NCI-H2196 treated with DMSO at 0.1 percent for 48 hours (cell line): ENCODE measurements at regions not wholly inside any gene's neighbourhood (a gene's known extent, or its start where the extent isn't known, plus 50 kb on each side); places are given as distances from the start of the nearest gene placed in this dataset.

Experiments
- DNase-seq: peaks from one replicate; lab custom pipeline; 2025; ENCODE audit not compliant: unreplicated experiment; lab: John Stamatoyannopoulos, UW

DNA sequence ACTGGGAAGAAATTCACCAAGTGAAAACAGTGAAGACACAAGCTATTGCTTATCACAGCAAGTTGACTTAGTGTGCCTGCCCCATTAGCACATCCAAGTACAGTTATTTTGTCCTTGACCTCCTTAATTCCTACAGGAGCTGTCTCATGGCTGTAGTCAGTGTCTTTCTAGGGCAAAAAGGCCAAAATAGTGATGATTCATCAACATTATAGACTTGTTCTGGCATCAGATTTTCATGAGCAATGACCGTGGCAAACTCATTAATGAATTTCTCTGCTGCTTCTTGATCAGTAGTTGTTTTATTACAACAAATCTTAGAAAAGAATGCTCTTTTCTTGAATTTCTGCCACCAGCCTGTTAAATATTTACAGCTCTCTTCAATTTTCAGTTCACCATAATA is 1169.3 kb upstream of the DDX18 start:
- no peak for DNase-seq

DNA sequence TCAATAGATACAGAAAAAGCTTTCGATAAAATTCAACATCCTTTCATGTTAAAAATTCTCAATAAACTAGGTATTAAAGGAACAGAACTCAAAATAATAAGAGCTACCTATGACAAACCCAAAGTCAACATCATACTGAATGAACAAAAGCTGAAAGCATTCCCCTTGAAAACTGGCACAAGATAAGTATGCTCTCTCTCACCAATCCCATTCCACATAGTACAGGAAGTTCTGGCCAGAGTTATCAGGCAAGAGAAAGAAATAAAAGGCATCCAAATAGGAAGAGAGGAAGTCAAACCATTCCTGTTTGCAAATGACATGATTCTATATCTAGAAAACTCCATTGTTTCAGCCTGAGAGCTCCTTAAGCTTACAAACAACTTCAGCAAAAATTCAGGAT is 1145.8 kb upstream of the DDX18 start:
- no peak for DNase-seq

DNA sequence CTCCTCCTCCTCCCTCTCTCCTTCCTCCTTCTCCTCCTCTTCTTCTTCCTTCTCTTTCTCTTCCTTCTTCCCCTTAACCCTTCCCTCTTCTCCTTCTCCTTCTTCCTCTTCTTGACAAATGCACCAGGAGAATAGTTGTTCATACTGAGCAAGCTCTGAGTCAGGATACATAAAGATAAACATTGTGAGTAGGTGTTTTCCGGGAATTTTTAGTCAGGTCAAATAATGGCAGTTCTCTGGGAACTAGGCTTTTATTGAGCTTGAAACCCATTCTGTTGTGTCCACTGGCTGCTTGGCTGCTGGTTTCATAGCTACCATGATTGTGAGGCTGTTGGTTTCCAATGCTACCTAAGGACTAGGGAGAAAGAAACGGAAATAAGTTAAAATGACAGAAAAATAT is 1144.7 kb upstream of the DDX18 start:
- DNase-seq = no peak

DNA sequence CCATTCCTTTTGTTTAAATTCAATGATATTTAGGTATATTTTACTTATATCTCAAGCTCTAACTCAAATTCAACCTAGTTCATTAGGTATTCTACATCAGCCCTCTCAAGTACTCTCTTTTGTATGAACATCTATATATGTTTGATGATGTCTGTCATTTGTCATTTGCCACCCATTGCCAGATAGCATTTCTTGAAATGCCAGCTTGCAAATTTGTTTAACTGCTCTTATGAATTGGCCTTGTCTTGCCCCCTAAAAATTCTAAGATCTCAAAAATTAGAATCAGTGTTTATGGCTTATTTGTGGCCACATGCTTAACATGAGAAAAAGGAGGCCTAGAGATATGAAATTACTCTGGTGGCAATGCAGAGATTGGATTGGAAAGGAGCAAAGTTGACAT is 1140.3 kb upstream of the DDX18 start:
- no peak for DNase-seq

DNA sequence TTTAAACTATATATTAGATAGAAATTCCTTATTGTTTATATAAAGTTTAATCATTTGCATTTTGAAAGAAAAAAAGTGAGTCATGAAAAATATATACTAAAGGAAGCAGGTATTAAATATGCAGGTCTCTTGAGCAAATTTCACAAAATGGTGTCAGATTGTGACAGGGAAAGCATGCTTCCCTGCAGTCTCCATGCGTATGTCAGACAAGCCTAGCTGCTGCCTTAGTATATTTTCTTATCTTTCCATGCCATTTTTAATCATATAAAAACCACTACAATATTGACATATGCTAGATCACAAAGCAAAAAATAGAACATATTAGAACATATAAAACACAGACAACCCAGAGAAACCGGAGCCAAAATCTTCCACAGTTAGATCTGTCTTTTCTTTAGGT is 1137.7 kb upstream of the DDX18 start:
- DNase-seq = no peak

DNA sequence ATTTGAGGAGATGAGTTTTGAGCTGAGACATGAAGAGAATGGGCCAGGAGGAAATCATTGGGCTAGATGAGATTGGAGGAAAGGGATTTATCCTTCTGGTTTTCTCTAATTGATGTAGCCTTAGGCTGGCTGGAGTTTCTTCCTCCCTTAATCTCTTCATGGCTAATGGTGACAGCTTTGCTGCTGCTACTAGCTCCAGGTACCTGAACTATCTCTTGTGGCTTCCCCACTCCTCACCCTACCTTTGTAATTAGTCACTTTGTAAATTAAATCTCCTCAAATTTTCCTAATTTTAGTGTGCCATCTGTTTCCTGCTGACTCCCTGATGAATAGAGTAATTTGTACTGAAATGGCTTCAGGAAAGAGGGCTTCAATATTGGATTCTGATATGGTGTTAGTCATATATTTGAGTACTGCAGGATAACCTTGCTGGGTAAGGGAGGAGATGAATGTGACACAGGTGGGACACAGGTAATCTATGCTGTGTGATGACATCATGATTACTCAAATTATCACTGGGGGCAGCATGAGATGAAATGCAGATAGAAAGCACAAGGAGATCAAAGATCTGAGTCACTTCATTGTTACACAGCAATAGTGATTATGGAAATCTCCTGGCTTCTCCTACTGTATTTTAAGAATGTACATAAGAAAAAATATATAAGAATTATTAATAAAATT is 1134.1 kb upstream of the DDX18 start:
- no peak for DNase-seq

DNA sequence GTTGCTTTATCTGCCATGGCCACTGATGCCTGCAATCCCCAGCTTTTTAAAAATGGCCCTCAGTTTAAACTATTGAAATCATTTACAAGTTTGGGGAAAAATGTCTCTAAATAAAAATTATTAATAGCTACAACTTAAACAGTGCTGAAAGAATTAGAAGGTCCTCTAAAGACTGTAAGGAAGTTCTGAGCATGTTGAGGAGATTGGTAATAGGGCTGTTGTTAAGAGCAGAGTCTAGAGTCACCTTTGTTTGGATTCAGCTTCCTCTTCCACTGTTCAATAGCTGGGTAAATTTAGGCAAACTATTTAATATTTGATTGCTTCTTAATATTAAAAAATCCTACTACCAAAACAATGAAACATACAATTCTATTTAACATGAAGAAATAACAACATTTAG is 1127.1 kb upstream of the DDX18 start:
- no peak for DNase-seq

DNA sequence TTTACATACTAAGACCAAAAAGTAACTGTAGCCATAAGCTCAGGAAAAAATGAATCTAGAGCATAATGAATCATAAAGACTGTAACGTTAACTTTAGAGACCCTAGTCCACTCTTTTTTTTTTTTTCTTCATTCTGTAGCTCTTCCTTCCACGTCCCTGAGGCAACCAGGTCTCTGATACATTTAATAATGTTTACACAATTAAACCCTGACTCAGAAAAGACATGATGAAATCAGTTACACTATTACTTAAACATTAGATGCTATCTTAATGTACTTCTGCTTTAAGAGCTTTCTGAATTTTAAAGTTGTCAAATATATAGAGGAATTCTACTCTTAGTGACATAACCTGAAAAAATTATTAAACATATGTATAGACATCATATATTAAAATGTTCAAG is 1121.5 kb upstream of the DDX18 start:
- no peak for DNase-seq

DNA sequence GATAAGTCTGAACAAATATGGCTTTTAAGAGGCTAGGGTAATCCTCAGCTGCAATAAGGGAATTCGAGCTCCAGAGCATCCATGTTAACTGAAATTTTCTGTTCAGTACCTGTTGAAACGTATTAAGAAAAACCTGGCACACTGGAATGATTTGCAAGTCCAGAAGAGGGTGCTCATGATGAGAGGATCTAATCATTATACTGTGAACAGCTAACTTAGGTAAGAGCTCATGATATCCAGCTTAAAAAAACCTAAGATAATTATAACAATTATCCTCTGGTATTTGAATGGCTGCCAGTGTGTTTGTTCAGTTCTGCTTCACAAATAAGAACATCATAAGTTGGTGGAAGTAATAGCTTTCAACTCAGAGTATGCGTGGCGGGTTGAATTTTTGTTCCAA is 1118.3 kb upstream of the DDX18 start:
- DNase-seq = peak; percentile 11

DNA sequence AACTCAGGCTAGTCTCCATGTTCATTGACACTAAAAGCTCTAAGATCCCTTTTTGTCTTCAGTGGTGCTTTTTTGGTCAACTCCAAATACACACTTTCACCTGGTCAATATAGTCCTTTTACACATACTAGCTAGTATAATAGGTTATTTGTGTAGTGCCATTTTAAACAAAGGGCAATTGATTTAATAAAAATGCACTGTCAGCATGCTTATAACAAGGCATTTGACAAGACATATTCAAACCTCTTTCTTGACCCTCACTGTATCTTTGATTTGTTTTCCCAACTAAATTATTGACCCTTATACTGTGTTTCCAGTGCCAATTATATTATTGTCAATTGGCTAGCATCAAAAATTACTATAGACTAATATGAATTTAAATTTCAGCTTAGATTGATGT is 1117.6 kb upstream of the DDX18 start:
- no peak for DNase-seq

DNA sequence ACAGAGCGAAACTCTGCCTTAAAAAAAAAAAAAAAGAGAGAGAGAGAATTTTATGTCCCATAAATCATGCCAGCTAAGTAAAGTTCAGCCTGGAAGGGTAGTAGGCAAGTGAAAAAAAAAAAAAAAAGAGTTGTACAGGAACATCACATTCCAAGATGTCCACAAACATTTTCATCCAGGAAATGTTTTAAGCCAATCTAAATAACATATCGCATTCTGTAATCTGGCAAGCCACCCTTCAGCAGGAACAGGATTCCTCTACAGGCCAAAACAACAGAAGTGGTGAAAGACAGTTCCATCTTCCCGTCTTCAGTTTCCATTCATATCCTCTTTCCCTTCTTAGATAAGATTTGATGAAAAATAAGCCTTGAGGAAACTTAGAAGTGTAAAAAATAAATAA is 1108.1 kb upstream of the DDX18 start:
- no peak for DNase-seq

DNA sequence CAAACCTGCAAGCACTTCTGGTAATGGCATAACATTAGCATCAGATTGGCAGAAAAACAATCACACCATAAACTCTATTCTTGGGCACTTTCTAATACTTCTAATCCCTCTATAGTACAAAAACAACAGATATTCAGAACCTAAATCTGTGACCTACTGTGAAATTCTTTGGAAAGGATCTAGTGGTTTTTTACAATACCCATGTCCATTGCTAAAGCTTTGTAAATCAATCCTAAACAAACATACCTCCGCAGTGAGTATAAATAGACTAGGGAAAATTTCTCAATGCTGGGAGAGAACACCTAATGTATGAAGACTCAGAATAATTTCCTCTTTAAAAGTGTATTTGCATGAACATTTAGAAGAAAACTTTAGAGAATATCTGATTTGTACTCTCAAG is 1098.5 kb upstream of the DDX18 start:
- DNase-seq = peak; percentile 25

DNA sequence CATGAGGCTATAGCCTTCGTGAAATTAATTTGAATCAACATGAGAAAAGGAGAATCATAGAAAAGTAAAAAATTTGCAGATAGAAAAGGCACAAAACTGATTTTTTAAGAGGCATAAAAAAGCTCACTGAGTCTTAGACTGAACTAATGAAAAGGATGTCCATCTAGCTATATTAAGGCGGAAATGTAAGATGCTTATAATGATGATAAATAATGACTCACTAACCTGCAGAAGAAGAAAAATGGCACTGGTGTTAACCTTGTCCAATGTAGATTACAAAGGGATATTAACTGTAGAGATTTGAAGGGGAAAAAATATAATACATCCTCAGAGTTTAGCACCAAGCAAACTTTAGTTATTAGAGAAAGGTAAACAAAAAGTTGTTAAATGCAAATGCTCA is 1098.0 kb upstream of the DDX18 start:
- DNase-seq = no peak

DNA sequence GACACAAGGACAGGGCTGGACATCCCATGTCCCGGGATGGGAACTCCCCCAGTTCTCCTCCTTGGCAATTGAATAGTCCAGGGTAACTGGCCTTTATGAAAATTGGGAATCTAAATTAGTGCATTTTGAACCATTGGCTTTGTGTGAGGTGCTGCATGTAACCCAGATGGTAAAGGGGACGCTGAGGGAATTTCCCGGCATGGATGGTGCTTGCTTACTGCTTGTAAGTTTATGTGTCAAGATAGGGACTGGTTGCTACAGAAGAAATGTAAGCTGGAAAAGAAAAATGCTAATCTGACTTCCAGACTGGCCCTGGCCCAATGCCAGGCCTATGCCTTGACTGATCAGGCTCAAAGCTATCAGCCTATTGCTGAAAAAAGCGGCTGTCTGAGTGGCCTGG is 1096.7 kb upstream of the DDX18 start:
- DNase-seq = no peak

DNA sequence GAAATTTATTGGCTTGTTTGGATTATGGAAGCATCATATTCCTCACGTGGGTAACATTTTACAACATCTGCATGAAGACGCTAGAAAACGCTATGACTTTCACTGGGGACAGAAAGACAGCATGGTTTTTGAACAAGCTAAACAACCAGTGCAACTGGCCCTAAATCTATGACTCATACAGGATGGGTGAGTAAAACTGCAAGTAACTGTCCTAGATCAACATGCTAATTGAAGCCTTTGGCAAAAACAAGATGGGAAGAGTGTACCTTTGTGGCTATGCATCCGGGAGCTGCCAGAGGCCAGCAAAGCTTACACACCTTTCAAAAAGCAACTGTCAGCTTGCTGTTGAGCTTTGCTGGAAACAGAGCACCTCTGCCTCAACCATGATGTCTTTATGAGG is 1096.0 kb upstream of the DDX18 start:
- no peak for DNase-seq

DNA sequence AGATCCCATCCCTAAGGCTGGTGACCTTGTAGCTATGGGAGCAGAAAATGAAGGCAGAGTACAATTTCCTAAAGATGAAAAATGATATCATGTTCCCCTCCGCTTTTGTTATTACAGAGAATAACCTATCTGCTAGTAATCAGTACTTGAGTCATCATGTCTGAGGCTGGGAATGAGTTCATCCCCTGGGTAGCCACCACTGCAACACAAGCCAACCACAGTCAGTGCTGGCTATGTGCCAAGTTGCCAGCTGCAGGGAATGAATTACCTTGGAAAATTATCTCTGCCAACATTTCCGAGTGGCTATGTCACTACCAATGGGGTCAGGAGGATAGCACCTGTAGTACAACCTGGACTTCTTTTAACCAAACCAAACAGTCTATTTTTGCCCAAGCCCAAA is 1094.7 kb upstream of the DDX18 start:
- peak; percentile 83 for DNase-seq

DNA sequence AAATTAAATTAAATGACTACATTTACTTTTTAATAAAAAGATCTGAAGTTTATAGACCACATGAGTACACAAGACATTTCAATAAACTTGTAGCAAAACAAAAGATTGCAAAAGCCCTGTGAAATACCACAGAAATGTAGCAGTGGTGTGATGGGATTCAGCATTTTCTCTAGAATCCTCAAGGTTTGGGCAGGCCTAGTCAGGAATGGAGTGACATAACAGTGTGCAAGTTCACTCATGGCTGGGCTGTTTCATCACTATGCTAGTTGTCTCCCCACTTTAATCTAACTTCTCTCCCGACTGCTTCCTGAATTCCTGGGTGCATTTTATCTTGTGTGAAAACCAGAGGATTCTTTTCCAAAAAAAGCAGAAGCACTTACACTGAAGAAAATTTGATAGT is 1089.9 kb upstream of the DDX18 start:
- no peak for DNase-seq

DNA sequence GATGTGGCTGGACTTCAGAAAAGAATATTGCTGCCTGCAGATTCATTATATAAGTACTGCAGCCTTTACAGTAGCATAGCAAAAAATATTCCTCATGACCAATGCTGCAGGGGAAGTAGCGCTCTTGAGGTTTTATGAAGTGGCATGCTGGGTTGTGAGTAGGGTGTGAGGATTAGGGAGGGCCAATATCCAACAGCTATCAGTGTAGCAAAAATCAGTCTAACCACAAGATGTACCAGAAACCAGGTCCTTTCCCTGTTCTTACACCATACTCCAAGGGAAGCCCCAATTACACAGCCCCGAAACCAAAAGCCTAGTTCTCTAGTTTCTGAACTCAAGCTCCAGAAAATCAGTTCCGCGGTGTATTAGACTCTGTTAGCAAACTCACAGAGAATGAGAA is 1082.2 kb upstream of the DDX18 start:
- no peak for DNase-seq

DNA sequence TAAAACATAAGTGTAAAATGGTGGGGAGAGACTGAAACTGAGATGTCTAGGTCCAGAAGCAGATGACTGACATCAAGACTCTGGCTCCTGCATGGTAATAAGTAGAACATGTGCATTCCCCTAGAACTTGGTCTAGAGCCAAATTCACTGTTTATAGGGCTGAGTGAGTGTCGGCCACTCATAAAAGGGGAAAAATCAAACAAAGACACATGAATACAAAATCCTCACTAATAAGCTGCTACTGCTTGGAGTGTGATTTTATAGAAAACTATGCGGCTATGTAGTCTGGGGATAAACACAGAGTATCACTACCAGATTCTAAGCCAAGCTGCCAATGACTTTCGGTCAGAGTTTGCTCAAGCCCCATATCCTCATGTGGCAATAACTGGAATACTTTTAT is 1080.8 kb upstream of the DDX18 start:
- DNase-seq = peak; percentile 8

DNA sequence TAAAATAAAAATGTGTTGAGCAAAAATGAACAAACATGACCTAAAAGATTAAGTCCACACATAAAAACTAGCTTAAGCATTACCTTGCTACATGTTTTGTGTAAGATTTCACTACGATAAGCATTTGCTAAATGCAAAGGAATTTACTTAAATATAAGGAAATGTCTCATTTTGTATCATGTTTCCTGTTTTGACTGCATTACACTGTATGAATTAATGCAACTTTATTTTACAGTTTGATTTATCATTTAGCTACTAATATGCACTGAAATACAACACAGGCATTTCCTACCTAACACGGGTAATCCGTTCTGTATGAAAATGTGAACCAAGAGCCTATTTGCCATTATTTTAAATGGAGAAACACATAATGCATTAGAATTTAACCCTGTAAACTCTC is 1076.5 kb upstream of the DDX18 start:
- no peak for DNase-seq

DNA sequence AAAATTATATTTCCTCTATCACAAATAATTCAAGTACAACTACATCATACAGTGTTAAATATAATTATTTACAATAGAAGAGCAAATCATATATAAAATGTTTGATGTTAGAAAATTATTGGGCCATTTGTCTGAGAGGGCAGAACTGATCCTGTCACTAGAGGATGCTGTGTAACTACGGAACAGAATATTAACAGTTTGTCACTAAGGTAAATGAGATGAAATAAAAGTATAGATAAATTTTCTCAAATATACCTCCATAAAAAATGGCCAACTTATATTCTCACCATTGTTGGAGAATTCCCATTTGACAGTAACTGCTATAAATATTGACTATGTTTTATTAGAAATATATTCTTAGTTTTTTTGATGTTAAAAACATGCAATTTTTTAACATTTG is 1067.4 kb upstream of the DDX18 start:
- no peak for DNase-seq

DNA sequence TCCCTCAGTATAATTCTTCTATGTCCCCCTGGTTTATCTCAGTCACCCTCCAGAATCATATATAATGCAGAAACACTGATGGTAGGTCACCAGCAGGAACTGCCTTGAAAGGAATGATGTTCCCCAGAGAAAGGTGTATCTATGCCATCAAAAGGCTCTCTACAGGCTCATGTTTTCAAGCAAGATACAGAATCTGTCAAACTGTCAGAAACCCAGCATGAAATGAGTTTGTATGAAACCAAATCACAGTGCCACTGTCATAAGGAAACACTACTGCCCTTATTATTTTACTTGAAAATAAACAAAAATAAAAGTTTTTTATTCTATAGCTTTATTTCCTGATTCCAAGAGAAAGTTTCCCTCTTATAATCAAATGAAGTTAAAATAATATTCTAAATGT is 1064.5 kb upstream of the DDX18 start:
- no peak for DNase-seq

DNA sequence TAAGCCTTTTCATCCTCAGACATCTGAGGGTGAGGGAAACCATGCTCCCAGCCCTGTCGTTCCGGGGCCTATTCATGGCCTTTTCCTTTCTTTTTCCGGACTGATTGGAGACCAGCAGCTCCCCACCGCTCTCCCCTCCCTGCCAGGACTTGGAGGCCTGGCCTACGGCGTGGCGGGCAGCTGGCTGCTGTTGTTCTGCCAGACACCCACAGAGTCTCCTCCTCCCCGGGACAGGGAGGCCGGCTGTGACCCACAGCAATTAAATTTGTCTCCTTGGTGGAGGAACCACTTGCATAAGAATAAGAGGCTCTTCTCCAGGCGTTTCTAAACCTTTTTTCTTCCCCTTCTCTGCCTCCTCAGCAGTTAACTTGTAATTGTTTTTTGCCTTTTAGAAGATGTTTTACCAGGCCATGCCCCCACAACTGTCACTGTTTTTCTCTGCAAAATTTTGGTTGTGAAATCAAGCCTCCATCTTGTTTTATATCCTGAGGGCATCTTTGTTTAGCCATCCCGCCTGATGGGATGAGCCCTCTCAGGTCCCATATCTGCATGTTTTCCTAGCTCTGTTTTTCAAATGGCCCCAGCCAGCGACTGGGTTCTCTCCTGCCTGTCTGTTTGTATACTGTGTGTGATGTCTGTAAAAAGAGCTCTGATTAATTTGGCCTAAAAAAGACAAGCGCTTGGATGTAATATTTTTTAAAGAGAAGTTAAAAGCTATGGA is 1060.0 kb upstream of the DDX18 start:
- no peak for DNase-seq
